Spleen (tissue), 11 donors: ENCODE measurements at regions not wholly inside any gene's neighbourhood (a gene's known extent, or its start where the extent isn't known, plus 50 kb on each side); places are given as distances from the start of the nearest gene placed in this dataset.

ENCODE experiments used
- DNase-seq: peaks from one replicate; pipeline ENCODE4 v3.0.0-alpha.2; 2020
- H3K27ac ChIP-seq, 8 donors: fragments of 200-600 bp; sonication (generic) in 7 of 8; 1 replicate in 4 of 8; 2 replicates in 4 of 8; pipeline versions ENCODE4 v1.5.0 to v1.8.0; 2016 to 2021; ENCODE audit warnings: inconsistent platforms in 4 of 8, mild to moderate bottlenecking in 4 of 8, moderate library complexity in 1 of 8
- H3K27me3 ChIP-seq, 7 donors: fragments of 200-600 bp; sonication (generic) in 6 of 7; replicated peaks in 1 of 7; 1 replicate in 4 of 7; 2 replicates in 3 of 7; pipeline versions ENCODE4 v1.5.0 to v1.8.0; 2016 to 2021; ENCODE audit warnings: inconsistent platforms in 3 of 7, mild to moderate bottlenecking in 1 of 7
- H3K36me3 ChIP-seq, 6 donors: fragments of 200-600 bp; sonication (generic) in 5 of 6; 1 replicate in 4 of 6; 2 replicates in 2 of 6; pipeline versions ENCODE4 v1.5.0 to v1.8.0; 2016 to 2021; ENCODE audit warnings: inconsistent platforms in 2 of 6
- H3K4me1 ChIP-seq, 6 donors: fragments of 200-600 bp; sonication (generic) in 5 of 6; 1 replicate in 3 of 6; 2 replicates in 3 of 6; pipeline versions ENCODE4 v1.5.0 to v1.8.0; 2016 to 2021; ENCODE audit warnings: inconsistent platforms in 3 of 6
- H3K4me3 ChIP-seq, 8 donors: fragments of 200-600 bp; sonication (generic) in 7 of 8; 1 replicate in 4 of 8; 2 replicates in 4 of 8; pipeline versions ENCODE4 v1.5.0 to v1.8.0; 2016 to 2021; ENCODE audit warnings: inconsistent platforms in 4 of 8, mild to moderate bottlenecking in 4 of 8, moderate library complexity in 2 of 8
- H3K9me3 ChIP-seq, 8 donors: fragments of 200-600 bp; sonication (generic) in 7 of 8; 1 replicate in 4 of 8; 2 replicates in 4 of 8; pipeline versions ENCODE4 v1.5.0 to v1.8.0; 2016 to 2021; ENCODE audit warnings: inconsistent platforms in 4 of 8
- POLR2A ChIP-seq, 3 donors: fragments of 450-650 bp; IDR thresholded peaks; one replicate each; pipeline ENCODE4 v1.5.1; 2017; ENCODE audit warnings: antibody characterized with exemption in 3 of 3, mild to moderate bottlenecking in 1 of 3
- POLR2AphosphoS5 ChIP-seq, 3 donors: sonication (generic); formaldehyde crosslinking; IDR thresholded peaks; one replicate each; pipeline ENCODE4 v1.5.1; 2017; ENCODE audit warnings: antibody characterized with exemption in 3 of 3
- WGBS, 5 donors: extraction: QIAGEN DNeasy Blood & Tissue Kit in 3 of 5; methylation state at CpG; one replicate each; pipeline versions ENCODE4 v1.1.5 to v1.1.7; 2013 to 2018; 5-methylcytosine and 5-hydroxymethylcytosine counted together
- intact Hi-C: fragments of 100-400 bp; cut with DNase I; formaldehyde crosslinking; loops from one replicate; pipeline ENCODE4 v1.15.0; 2023; ENCODE audit warnings: low total_unique reads
- TF ChIP-seq, protein P1 (sequence below), 11 experiments: fragments of 200-600 bp in 7 of 11; fragments of 450-650 bp in 4 of 11; sonication (generic) in 4 of 11; IDR thresholded peaks in 8 of 11; conservative IDR thresholded peaks in 3 of 11; 1 replicate in 7 of 11; 2 replicates in 4 of 11; pipeline versions ENCODE4 v1.4.0 to v1.8.0; 2016 to 2021; ENCODE audit warnings: antibody characterized with exemption in 11 of 11, inconsistent platforms in 4 of 11, mild to moderate bottlenecking in 1 of 11
- donor health status: healthy with polysubstance abuse.
- donor health status: DM: no; HTN: no; CAD: no; lungs with moderate emphysema.
- donor health status: DM: no; HTN: no; CAD: no.
- donor health status: Bipolar disorder and iron deficiency.
- donor health status: healthy.
- donor health status: DM: no; HTN: no; CAD: no.
- donor health status: DM: yes; HTN: yes; CAD: no.

DNA sequence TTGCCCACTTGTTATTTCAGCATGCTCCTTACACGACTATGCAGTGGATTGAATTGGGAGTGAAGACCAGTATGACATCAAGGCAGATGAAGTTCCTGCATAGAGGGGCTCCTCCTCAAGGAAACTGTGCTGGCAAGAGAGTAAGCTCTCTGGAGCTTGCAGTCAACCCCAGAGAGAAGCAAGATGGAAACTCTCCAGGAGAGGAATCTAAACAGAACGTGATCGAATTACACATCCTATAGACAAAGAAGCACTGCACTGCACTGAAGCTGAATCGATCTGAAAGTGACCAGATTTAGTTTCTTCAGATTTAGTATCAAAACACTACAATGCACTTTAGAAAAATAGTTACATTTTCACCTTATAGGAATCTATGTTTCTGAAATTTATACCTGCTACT is 947.7 kb upstream of the TENM4 start:
- H3K27me3 ChIP-seq: no peaks in the 10 kb centered on the region
- no peaks in the 10 kb centered on the region for H3K36me3 ChIP-seq
- WGBS, 5 donors: 61 to 77% (median 74%) methylated on average over 4 of the region's 4 CpGs
- H3K9me3 ChIP-seq: peaks cover 0 to 5% (median 0%) of the 10 kb centered on the region in 8 donors
- no peak overlapping the region for H3K27ac ChIP-seq
- no peak overlapping the region for H3K4me3 ChIP-seq
- no peak for DNase-seq
- intact Hi-C loops: no loop called here
- no peak for TF ChIP-seq POLR2A (IDR thresholded peaks at IDR 0.05)
- TF ChIP-seq, protein P1, sequence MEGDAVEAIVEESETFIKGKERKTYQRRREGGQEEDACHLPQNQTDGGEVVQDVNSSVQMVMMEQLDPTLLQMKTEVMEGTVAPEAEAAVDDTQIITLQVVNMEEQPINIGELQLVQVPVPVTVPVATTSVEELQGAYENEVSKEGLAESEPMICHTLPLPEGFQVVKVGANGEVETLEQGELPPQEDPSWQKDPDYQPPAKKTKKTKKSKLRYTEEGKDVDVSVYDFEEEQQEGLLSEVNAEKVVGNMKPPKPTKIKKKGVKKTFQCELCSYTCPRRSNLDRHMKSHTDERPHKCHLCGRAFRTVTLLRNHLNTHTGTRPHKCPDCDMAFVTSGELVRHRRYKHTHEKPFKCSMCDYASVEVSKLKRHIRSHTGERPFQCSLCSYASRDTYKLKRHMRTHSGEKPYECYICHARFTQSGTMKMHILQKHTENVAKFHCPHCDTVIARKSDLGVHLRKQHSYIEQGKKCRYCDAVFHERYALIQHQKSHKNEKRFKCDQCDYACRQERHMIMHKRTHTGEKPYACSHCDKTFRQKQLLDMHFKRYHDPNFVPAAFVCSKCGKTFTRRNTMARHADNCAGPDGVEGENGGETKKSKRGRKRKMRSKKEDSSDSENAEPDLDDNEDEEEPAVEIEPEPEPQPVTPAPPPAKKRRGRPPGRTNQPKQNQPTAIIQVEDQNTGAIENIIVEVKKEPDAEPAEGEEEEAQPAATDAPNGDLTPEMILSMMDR (IDR thresholded peaks at IDR 0.05 in 8 of 11, conservative IDR thresholded peaks at IDR 0.05 in 3 of 11): no peak
- no peak for TF ChIP-seq POLR2AphosphoS5 (IDR thresholded peaks at IDR 0.05)
- no peaks in the 10 kb centered on the region for H3K4me1 ChIP-seq

DNA sequence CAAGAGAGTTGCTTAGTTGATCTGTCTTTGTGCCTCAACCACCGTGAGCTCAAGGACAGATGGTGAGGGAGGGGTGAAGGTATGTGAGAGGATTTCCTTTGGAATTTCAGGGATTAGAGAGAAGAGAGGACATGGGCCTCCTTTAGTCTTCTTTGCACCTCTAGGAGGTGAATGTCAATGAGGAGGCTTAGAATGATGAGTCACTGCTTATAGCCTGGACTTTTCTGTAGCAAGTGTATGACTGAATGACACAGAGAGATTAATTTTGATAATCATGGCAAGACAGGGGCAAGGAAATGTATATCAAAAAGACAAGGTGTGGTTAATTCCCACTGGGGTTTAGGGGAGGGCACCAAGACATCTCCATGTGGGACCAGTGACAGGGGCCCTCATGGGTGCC is 947.3 kb upstream of the TENM4 start:
- Histone ChIP-seq H3K27me3 (no peaks in the 10 kb centered on the region), H3K4me1 (no peaks in the 10 kb centered on the region), H3K27ac (no peak overlapping the region), H3K36me3 (no peaks in the 10 kb centered on the region), H3K4me3 (no peak overlapping the region), H3K9me3 (peaks cover 0 to 7% (median 0%) of the 10 kb centered on the region in 8 donors)
- 53 to 77% (median 67%) methylated on average over 1 of the region's 1 CpG for WGBS, 5 donors
- no peak for DNase-seq
- TF ChIP-seq, protein P1 (IDR thresholded peaks at IDR 0.05 in 8 of 11, conservative IDR thresholded peaks at IDR 0.05 in 3 of 11): no peak
- TF ChIP-seq POLR2AphosphoS5 (IDR thresholded peaks at IDR 0.05) (no peak), POLR2A (IDR thresholded peaks at IDR 0.05) (no peak)
- intact Hi-C loops: no loop called here

DNA sequence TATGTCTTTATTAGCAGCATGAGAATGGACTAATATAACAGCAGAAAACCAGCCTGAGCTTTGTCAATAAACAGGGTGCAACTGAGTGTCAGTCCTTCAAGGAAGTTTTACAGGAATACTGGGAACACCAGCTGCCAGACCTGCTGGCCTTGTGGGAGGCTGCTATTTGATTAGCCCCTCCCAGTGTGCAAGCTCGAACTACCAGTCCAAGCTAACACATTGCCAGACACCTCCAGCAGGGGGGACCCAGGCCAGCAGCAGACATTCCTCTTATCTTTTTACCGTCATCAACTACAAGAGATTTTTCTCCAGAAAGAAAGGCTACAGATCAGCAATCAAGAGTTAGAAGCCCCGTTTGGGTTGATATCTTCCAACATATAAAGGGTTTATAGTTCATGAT is 942.8 kb upstream of the TENM4 start:
- H3K27ac ChIP-seq: no peak overlapping the region
- TF ChIP-seq POLR2A (IDR thresholded peaks at IDR 0.05) (no peak), POLR2AphosphoS5 (IDR thresholded peaks at IDR 0.05) (no peak)
- TF ChIP-seq, protein P1 (IDR thresholded peaks at IDR 0.05 in 8 of 11, conservative IDR thresholded peaks at IDR 0.05 in 3 of 11): no peak
- WGBS, 5 donors: 53 to 73% (median 61%) methylated on average over 3 of the region's 3 CpGs
- H3K4me1 ChIP-seq: no peaks in the 10 kb centered on the region
- no peaks in the 10 kb centered on the region for H3K36me3 ChIP-seq
- no peaks in the 10 kb centered on the region for H3K27me3 ChIP-seq
- peaks cover 0 to 7% (median 0%) of the 10 kb centered on the region in 8 donors for H3K9me3 ChIP-seq
- intact Hi-C loops: no loop called here
- H3K4me3 ChIP-seq: no peak overlapping the region
- DNase-seq: no peak

DNA sequence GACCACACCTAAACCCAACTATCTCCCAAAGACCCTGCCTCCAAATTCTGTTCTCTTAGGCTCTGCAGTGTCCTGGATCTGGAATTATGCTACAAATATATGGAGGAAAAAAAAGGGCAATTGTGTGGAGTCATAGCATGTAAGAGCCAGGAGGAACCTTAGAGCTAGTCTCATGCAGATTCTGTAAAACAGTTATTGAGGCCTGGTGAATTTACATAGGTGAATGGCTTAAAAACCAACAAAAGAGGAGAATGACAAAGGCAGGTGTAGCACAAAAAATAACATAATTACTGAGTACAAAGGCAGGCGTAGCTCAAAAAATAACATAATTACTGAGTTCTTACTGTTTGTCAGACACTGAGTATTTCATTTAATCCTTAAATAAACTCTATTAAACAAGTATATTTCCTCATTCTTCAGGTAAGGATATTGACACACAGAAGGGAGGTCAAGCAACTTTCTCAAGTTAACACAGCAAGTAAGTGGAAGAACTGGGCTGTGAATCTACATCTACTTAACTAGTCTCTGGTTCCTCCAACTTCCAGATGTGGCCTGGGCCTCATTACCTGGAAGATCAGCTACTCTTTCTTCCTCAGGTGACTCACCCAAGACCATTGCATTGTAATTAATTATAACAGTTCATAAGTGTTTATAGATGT is 938.9 kb upstream of the TENM4 start:
- peaks cover 0 to 5% (median 0%) of the 10 kb centered on the region in 8 donors for H3K9me3 ChIP-seq
- TF ChIP-seq POLR2AphosphoS5 (IDR thresholded peaks at IDR 0.05) (no peak), POLR2A (IDR thresholded peaks at IDR 0.05) (no peak)
- TF ChIP-seq, protein P1 (IDR thresholded peaks at IDR 0.05 in 8 of 11, conservative IDR thresholded peaks at IDR 0.05 in 3 of 11): no peak
- H3K27ac ChIP-seq: no peak overlapping the region
- H3K27me3 ChIP-seq: no peaks in the 10 kb centered on the region
- H3K4me1 ChIP-seq: no peaks in the 10 kb centered on the region
- WGBS, 5 donors: 84 to 96% (median 91%) methylated on average over 1 of the region's 1 CpG
- no peak overlapping the region for H3K4me3 ChIP-seq
- intact Hi-C loops: no loop called here
- no peaks in the 10 kb centered on the region for H3K36me3 ChIP-seq
- DNase-seq: no peak
